ENCODE measurements at regions not wholly inside any gene's neighbourhood (a gene's known extent, or its start where the extent isn't known, plus 50 kb on each side); places are given as distances from the start of the nearest gene placed in this dataset.
"Not testable (repeated sequence)": the region's sequence is repeated elsewhere in the genome, so short reads cannot be mapped to it uniquely, and the experiment has no call there.

DNA sequence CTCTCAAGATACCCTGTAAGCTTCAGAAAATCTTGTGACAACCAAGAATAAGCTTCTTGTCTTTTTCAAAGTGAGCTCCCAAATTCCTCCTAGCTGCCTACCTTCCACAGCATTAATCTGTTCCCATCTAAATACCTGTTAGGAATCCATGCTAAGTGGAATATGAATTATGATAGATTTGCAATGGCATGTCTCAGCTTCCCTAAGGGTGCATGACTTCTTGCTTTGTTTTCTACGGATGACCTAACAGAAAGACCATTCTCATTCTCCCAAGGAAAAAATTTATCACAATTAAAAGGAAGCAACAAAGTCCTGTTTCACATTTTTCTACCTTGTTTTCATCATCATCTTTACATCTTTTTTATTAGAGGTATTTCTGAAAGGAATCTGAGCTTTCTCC lies 532.7 kb downstream of the GRXCR1 start:
- Histone ChIP-seq H3K36me3 (ENCODE audit: control insufficient read depth in 2 of 2, insufficient read depth in 2 of 2, low read length in 2 of 2) (no peaks in the 10 kb centered on the region), H3K9ac (ENCODE audit: low read length in 2 of 2) (no peak overlapping the region), H3K27me3 (ENCODE audit: control insufficient read depth in 1 of 2, insufficient read depth in 2 of 2, low read length in 2 of 2) (no peaks in the 10 kb centered on the region), H3K27ac (ENCODE audit: low read length) (no peak overlapping the region), H3K4me1 (ENCODE audit: control insufficient read depth, insufficient read depth, low read length) (no peaks in the 10 kb centered on the region), H3K4me3 (ENCODE audit: low read length in 2 of 2) (no peak overlapping the region), H3K9me3 (ENCODE audit: control insufficient read depth in 2 of 2, low read length in 2 of 2) (no peaks in the 10 kb centered on the region)

DNA sequence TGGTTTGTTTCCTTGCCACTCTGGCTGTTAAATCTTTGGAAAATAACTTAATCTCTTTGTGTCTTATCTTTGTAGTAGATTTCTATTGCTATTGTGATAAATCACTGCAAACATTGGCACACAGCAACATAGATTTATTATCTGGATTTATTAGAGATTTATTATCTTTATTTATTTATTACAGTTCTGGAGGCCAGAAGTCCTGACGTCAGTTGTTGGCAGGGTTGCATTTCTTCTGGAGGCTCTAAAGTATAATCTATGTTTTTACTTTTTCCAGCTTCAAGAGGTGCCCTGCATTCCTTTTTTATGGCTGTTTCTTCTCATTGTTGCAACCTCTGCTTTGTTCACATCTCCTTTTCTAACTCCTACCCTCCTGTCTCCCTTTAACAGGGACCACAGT lies 542.8 kb downstream of the GRXCR1 start:
- no peaks in the 10 kb centered on the region for H3K27me3 ChIP-seq (ENCODE audit: control insufficient read depth in 1 of 2, insufficient read depth in 2 of 2, low read length in 2 of 2)
- no peak overlapping the region for H3K27ac ChIP-seq (ENCODE audit: low read length)
- H3K4me1 ChIP-seq (ENCODE audit: control insufficient read depth, insufficient read depth, low read length), result no peaks in the 10 kb centered on the region
- H3K9me3 ChIP-seq (ENCODE audit: control insufficient read depth in 2 of 2, low read length in 2 of 2), result no peaks in the 10 kb centered on the region
- no peak overlapping the region for H3K4me3 ChIP-seq (ENCODE audit: low read length in 2 of 2)
- no peak overlapping the region for H3K9ac ChIP-seq (ENCODE audit: low read length in 2 of 2)
- no peaks in the 10 kb centered on the region for H3K36me3 ChIP-seq (ENCODE audit: control insufficient read depth in 2 of 2, insufficient read depth in 2 of 2, low read length in 2 of 2)

DNA sequence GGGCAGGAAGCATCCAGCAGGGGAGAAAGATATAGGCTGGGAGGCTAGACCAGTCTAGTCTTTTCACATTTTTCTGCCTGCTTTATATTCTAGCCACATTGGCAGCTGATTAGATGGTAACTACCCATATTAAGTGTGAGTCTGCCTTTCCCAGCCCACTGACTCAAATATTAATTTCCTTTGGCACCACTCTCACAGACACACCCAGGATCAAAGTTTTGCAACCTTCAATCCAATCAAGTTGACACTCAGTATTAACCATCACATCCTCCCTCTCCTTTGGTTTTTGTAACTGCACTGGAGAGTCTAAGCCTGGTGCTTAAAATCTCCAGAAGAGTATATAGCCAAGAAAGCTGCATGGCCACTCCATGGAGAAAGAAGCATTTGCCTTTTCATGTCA lies 560.4 kb downstream of the GRXCR1 start:
- Histone ChIP-seq H3K9me3 (ENCODE audit: control insufficient read depth in 2 of 2, low read length in 2 of 2) (no peaks in the 10 kb centered on the region), H3K4me3 (ENCODE audit: low read length in 2 of 2) (no peak overlapping the region), H3K27me3 (ENCODE audit: control insufficient read depth in 1 of 2, insufficient read depth in 2 of 2, low read length in 2 of 2) (no peaks in the 10 kb centered on the region), H3K36me3 (ENCODE audit: control insufficient read depth in 2 of 2, insufficient read depth in 2 of 2, low read length in 2 of 2) (no peaks in the 10 kb centered on the region), H3K9ac (ENCODE audit: low read length in 2 of 2) (no peak overlapping the region), H3K27ac (ENCODE audit: low read length) (no peak overlapping the region), H3K4me1 (ENCODE audit: control insufficient read depth, insufficient read depth, low read length) (no peaks in the 10 kb centered on the region)

DNA sequence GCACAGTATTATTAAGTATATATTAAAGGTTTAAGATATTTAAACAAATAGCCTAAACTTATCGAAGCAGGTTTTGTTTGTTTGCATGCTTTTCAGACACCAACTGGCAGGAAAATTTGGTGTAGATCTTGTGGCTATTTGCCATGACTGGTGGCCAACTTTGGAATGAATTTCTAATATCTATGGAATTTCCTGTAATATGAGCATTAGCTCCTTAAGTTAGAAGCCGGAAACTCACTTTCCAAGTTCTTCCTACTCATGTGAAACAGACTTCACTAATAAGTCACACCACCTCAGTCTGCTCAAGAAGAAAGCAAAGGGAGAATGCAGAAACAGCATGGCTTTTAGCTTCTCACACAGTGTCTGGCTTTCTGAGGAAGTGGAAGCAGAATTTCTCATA lies 563.9 kb downstream of the GRXCR1 start:
- H3K9me3 ChIP-seq (ENCODE audit: control insufficient read depth in 2 of 2, low read length in 2 of 2), result no peaks in the 10 kb centered on the region
- H3K9ac ChIP-seq (ENCODE audit: low read length in 2 of 2), result no peak overlapping the region
- H3K4me3 ChIP-seq (ENCODE audit: low read length in 2 of 2), result no peak overlapping the region
- H3K27me3 ChIP-seq (ENCODE audit: control insufficient read depth in 1 of 2, insufficient read depth in 2 of 2, low read length in 2 of 2), result no peaks in the 10 kb centered on the region
- no peaks in the 10 kb centered on the region for H3K36me3 ChIP-seq (ENCODE audit: control insufficient read depth in 2 of 2, insufficient read depth in 2 of 2, low read length in 2 of 2)
- no peak overlapping the region for H3K27ac ChIP-seq (ENCODE audit: low read length)
- H3K4me1 ChIP-seq (ENCODE audit: control insufficient read depth, insufficient read depth, low read length), result no peaks in the 10 kb centered on the region

DNA sequence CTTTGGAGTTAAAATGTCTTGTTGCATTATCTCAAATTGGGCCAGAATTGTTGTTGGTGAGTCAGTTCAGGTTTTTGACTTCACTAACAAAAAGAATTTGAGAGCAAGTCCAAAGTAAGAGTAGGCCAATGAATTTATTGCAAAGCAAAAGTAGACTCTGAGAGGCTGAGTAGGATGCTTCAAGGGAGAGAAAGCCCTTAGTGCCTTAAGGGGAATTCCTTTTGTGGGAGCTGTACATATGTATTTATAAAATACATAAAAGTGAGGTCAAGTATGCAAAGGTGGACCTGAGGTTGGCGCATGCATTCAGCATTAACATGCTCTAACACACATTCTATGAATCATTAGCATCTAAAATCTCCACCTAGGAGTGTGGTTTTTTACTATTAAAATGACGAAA lies 565.4 kb downstream of the GRXCR1 start:
- H3K4me1 ChIP-seq (ENCODE audit: control insufficient read depth, insufficient read depth, low read length), result no peaks in the 10 kb centered on the region
- no peaks in the 10 kb centered on the region for H3K27me3 ChIP-seq (ENCODE audit: control insufficient read depth in 1 of 2, insufficient read depth in 2 of 2, low read length in 2 of 2)

DNA sequence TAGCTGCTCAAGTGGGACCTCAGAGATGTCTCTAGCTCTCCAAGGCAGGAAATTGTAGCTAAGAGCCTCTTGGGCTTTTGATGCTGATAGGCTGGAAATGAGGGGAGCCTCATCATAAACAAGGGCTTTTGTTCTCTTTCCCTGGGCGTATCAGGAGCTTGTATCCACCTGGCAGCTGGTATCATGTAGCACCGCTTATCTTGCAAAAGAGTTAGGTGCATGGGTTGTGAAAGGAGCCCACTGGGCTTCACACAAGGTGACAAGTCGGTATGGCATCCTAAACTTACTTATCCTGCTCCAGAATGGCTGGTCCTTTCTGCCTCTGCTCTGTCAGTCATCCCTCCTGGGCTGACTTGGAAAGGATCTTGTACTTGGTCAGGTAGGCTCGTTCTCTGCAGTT lies 565.8 kb downstream of the GRXCR1 start:
- Histone ChIP-seq H3K4me3 (ENCODE audit: low read length in 2 of 2) (no peak overlapping the region), H3K9ac (ENCODE audit: low read length in 2 of 2) (no peak overlapping the region), H3K27me3 (ENCODE audit: control insufficient read depth in 1 of 2, insufficient read depth in 2 of 2, low read length in 2 of 2) (no peaks in the 10 kb centered on the region), H3K9me3 (ENCODE audit: control insufficient read depth in 2 of 2, low read length in 2 of 2) (no peaks in the 10 kb centered on the region), H3K36me3 (ENCODE audit: control insufficient read depth in 2 of 2, insufficient read depth in 2 of 2, low read length in 2 of 2) (no peaks in the 10 kb centered on the region), H3K4me1 (ENCODE audit: control insufficient read depth, insufficient read depth, low read length) (no peaks in the 10 kb centered on the region), H3K27ac (ENCODE audit: low read length) (no peak overlapping the region)

More for the DNA sequence above, 565.4 kb downstream of the GRXCR1 start:
- Histone ChIP-seq H3K4me3 (ENCODE audit: low read length in 2 of 2) (no peak overlapping the region), H3K36me3 (ENCODE audit: control insufficient read depth in 2 of 2, insufficient read depth in 2 of 2, low read length in 2 of 2) (no peaks in the 10 kb centered on the region), H3K27ac (ENCODE audit: low read length) (no peak overlapping the region), H3K9me3 (ENCODE audit: control insufficient read depth in 2 of 2, low read length in 2 of 2) (no peaks in the 10 kb centered on the region), H3K9ac (ENCODE audit: low read length in 2 of 2) (no peak overlapping the region)

DNA sequence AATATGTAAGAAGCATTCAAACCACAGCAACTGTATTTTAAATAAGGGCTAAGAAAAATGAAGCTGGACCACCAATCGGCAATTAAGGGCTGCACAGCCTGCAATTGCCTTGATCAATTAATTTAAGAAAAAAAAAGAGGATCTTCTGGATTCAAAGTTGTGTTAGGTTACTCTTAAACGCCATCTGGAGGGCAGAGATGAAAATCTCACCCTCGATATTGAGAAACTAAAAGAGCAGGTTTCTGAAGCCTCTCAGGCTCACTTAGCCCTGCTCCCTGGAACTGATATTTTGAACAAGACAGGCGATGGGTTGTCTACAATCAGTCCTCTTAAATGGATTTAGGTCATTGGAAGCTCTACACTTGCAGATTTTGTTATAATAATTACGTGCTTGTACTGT lies 579.4 kb downstream of the GRXCR1 start:
- Histone ChIP-seq H3K9ac (ENCODE audit: low read length in 2 of 2) (no peak overlapping the region), H3K27ac (ENCODE audit: low read length) (no peak overlapping the region), H3K9me3 (ENCODE audit: control insufficient read depth in 2 of 2, low read length in 2 of 2) (peaks cover 6 to 9% of the 10 kb centered on the region in 2 donors), H3K4me1 (ENCODE audit: control insufficient read depth, insufficient read depth, low read length) (no peaks in the 10 kb centered on the region), H3K36me3 (ENCODE audit: control insufficient read depth in 2 of 2, insufficient read depth in 2 of 2, low read length in 2 of 2) (no peaks in the 10 kb centered on the region), H3K4me3 (ENCODE audit: low read length in 2 of 2) (no peak overlapping the region), H3K27me3 (ENCODE audit: control insufficient read depth in 1 of 2, insufficient read depth in 2 of 2, low read length in 2 of 2) (no peaks in the 10 kb centered on the region)

DNA sequence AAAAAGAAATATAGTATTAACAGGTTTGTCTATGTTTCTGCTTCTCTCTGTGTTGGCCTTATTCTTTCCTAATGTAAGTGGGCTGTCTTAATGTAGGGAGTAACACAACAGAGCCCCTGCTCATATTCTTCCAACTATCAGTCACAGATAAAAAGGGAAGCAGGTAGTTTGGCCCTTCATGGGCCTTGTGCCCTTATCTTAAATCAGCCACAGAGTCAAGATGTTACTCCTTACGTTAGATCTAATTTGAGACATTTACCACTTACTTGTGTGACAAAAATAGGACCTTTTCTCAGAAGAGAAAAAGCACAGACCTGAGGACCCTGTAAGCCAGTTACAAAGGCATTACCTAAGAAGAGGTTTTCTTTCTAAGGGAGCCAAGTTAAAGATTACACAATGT lies 589.0 kb downstream of the GRXCR1 start:
- Histone ChIP-seq H3K27ac (ENCODE audit: low read length) (no peak overlapping the region), H3K4me1 (ENCODE audit: control insufficient read depth, insufficient read depth, low read length) (no peaks in the 10 kb centered on the region)

DNA sequence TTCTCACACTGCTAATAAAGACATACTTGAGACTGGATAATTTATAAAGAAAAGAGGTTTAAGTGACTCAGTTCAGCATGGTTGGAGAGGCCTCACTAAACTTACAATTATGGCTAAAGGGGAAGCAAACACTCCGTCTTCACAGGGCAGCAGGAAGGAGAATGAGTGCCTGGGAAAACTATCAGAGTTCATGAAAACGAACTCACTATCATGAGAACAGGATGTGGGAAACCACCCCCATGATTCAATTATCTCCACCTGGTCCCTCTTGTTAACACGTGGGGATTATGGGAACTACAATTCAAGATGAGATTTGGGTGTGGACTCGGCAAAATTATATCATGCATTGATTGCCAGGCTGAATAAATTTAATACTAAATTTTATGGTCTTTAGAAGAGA lies 592.7 kb downstream of the GRXCR1 start:
- Histone ChIP-seq H3K4me3 (ENCODE audit: low read length in 2 of 2) (no peak overlapping the region), H3K4me1 (ENCODE audit: control insufficient read depth, insufficient read depth, low read length) (no peaks in the 10 kb centered on the region), H3K36me3 (ENCODE audit: control insufficient read depth in 2 of 2, insufficient read depth in 2 of 2, low read length in 2 of 2) (no peaks in the 10 kb centered on the region), H3K27me3 (ENCODE audit: control insufficient read depth in 1 of 2, insufficient read depth in 2 of 2, low read length in 2 of 2) (no peaks in the 10 kb centered on the region), H3K9ac (ENCODE audit: low read length in 2 of 2) (no peak overlapping the region), H3K9me3 (ENCODE audit: control insufficient read depth in 2 of 2, low read length in 2 of 2) (no peaks in the 10 kb centered on the region), H3K27ac (ENCODE audit: low read length) (no peak overlapping the region)

More for the DNA sequence above, 589.0 kb downstream of the GRXCR1 start:
- H3K9ac ChIP-seq (ENCODE audit: low read length in 2 of 2), result no peak overlapping the region
- H3K36me3 ChIP-seq (ENCODE audit: control insufficient read depth in 2 of 2, insufficient read depth in 2 of 2, low read length in 2 of 2), result no peaks in the 10 kb centered on the region
- no peaks in the 10 kb centered on the region for H3K27me3 ChIP-seq (ENCODE audit: control insufficient read depth in 1 of 2, insufficient read depth in 2 of 2, low read length in 2 of 2)
- no peak overlapping the region for H3K4me3 ChIP-seq (ENCODE audit: low read length in 2 of 2)
- H3K9me3 ChIP-seq (ENCODE audit: control insufficient read depth in 2 of 2, low read length in 2 of 2), result no peaks in the 10 kb centered on the region

DNA sequence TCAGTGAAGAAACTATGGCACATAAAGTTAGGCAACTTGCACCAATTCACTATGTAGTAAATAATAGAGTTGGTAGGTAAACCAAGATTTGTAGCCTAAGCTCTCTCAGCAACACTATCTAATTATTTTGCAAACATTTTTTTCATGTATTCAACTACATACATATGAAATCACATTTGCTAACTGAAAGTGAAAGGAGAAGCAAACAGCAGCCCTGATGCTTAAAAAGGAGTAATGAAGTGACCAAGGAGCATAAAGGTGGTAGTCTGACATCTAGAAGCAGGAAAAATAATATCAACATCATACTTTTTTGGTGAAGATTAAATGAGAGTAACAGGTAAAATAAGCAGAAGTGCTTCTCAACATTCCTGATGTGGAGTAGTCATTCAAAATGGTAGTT lies 603.7 kb downstream of the GRXCR1 start:
- H3K9ac ChIP-seq (ENCODE audit: low read length in 2 of 2), result no peak overlapping the region

DNA sequence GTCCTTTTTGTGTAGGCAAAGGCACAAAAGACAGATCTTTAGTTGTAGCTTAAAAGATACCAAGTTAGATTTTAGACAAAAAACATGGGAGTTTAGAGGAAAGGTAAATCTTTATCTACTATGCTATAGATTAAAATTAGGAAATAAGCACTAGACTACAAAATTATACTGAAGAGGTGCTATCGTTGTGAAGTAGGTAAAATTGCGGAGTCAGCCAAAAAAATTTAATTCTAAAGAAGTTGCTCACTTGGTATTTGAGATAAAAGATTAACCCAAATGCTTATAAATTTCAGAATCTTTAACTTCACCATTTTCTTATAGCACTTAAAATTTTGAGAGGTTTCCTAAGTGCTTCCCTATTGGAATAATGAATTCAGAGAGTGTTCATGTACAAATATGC lies 604.1 kb downstream of the GRXCR1 start:
- H3K4me3 ChIP-seq (ENCODE audit: low read length in 2 of 2), result no peak overlapping the region

More for the DNA sequence above, 603.7 kb downstream of the GRXCR1 start:
- no peaks in the 10 kb centered on the region for H3K36me3 ChIP-seq (ENCODE audit: control insufficient read depth in 2 of 2, insufficient read depth in 2 of 2, low read length in 2 of 2)
- no peak overlapping the region for H3K4me3 ChIP-seq (ENCODE audit: low read length in 2 of 2)
- no peaks in the 10 kb centered on the region for H3K9me3 ChIP-seq (ENCODE audit: control insufficient read depth in 2 of 2, low read length in 2 of 2)
- no peaks in the 10 kb centered on the region for H3K4me1 ChIP-seq (ENCODE audit: control insufficient read depth, insufficient read depth, low read length)
- no peaks in the 10 kb centered on the region for H3K27me3 ChIP-seq (ENCODE audit: control insufficient read depth in 1 of 2, insufficient read depth in 2 of 2, low read length in 2 of 2)
- H3K27ac ChIP-seq (ENCODE audit: low read length), result no peak overlapping the region

DNA sequence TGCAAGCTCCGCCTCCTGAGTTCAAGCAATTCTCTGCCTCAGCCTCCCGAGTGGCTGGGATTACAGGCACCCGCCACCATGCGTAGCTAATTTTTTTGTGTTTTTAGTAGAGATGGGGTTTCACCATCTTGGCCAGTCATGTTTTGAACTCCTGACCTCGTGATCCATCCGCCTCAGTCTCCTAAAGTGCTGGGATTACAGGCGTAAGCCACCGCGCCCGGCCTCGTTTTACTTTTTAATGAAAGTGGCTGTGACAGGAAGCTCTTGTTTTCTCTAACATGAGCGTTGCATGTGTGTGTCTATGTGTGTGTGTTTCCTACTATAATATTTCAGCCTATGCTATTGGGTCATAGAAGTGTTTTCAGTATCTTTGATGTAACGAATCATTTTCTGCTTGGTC lies 613.3 kb downstream of the GRXCR1 start:
- H3K9ac ChIP-seq (ENCODE audit: low read length in 2 of 2); H3K27me3 ChIP-seq (ENCODE audit: control insufficient read depth in 1 of 2, insufficient read depth in 2 of 2, low read length in 2 of 2); H3K4me3 ChIP-seq (ENCODE audit: low read length in 2 of 2); H3K4me1 ChIP-seq (ENCODE audit: control insufficient read depth, insufficient read depth, low read length); H3K36me3 ChIP-seq (ENCODE audit: control insufficient read depth in 2 of 2, insufficient read depth in 2 of 2, low read length in 2 of 2); H3K27ac ChIP-seq (ENCODE audit: low read length); H3K9me3 ChIP-seq (ENCODE audit: control insufficient read depth in 2 of 2, low read length in 2 of 2): not testable (repeated sequence)

More for the DNA sequence above, 604.1 kb downstream of the GRXCR1 start:
- H3K36me3 ChIP-seq (ENCODE audit: control insufficient read depth in 2 of 2, insufficient read depth in 2 of 2, low read length in 2 of 2), result no peaks in the 10 kb centered on the region
- no peaks in the 10 kb centered on the region for H3K9me3 ChIP-seq (ENCODE audit: control insufficient read depth in 2 of 2, low read length in 2 of 2)
- no peak overlapping the region for H3K27ac ChIP-seq (ENCODE audit: low read length)
- H3K27me3 ChIP-seq (ENCODE audit: control insufficient read depth in 1 of 2, insufficient read depth in 2 of 2, low read length in 2 of 2), result no peaks in the 10 kb centered on the region
- H3K9ac ChIP-seq (ENCODE audit: low read length in 2 of 2), result no peak overlapping the region
- H3K4me1 ChIP-seq (ENCODE audit: control insufficient read depth, insufficient read depth, low read length), result no peaks in the 10 kb centered on the region

Measured in stomach smooth muscle (tissue), 2 donors.